HepG2 (cell line): ENCODE measurements at regions not wholly inside any gene's neighbourhood (a gene's known extent, or its start where the extent isn't known, plus 50 kb on each side); places are given as distances from the start of the nearest gene placed in this dataset.

ENCODE experiments used
- CHD2 ChIP-seq: IDR thresholded peaks from 2 replicates; pipeline ENCODE4 v1.6.1; 2011; ENCODE audit warnings: low read depth, low read length, improper control_type of control experiment
- ELK4 ChIP-seq: sonication (generic); formaldehyde crosslinking; IDR thresholded peaks from 2 replicates; pipeline ENCODE4 v1.9.0; 2021; ENCODE audit warnings: missing genetic modification reagents, borderline replicate concordance
- HHEX ChIP-seq: IDR thresholded peaks from 2 replicates; pipeline ENCODE4 v1.6.1; 2016; ENCODE audit warnings: control low read depth
- KDM2A ChIP-seq: sonication (generic); formaldehyde crosslinking; IDR thresholded peaks from 2 replicates; pipeline ENCODE4 v1.4.0; 2020; ENCODE audit warnings: low read depth, missing genetic modification reagents, borderline replicate concordance
- MED1 ChIP-seq: sonication (generic); formaldehyde crosslinking; IDR thresholded peaks from 2 replicates; pipeline ENCODE4 v1.4.0; 2020; ENCODE audit warnings: missing genetic modification reagents
- MIXL1 ChIP-seq: IDR thresholded peaks from 2 replicates; pipeline ENCODE4 v1.6.1; 2016
- MXD3 ChIP-seq: IDR thresholded peaks from 2 replicates; pipeline ENCODE4 v1.6.1; 2016; ENCODE audit warnings: mild to moderate bottlenecking, missing biosample characterization, missing genetic modification reagents
- PHB2 ChIP-seq: fragments of 450-650 bp; IDR thresholded peaks from 2 replicates; pipeline ENCODE4 v1.6.1; 2018; ENCODE audit not compliant: partially characterized antibody
- SPEN ChIP-seq: sonication (generic); formaldehyde crosslinking; IDR thresholded peaks from 2 replicates; pipeline ENCODE4 v1.5.1; 2020; ENCODE audit warnings: low read depth, mild to moderate bottlenecking, missing genetic modification reagents
- THRA ChIP-seq: sonication (generic); formaldehyde crosslinking; IDR thresholded peaks from 2 replicates; pipeline ENCODE4 v1.4.0; 2020; ENCODE audit warnings: missing genetic modification reagents, borderline replicate concordance
- TOPORS ChIP-seq: sonication (generic); formaldehyde crosslinking; IDR thresholded peaks from 2 replicates; pipeline ENCODE4 v1.8.0; 2023; ENCODE audit warnings: mild to moderate bottlenecking, missing genetic modification reagents
- TP53 ChIP-seq: sonication (generic); formaldehyde crosslinking; conservative IDR thresholded peaks from 2 replicates; pipeline ENCODE4 v1.4.0; 2020; ENCODE audit warnings: missing genetic modification reagents
- YEATS2 ChIP-seq: sonication (generic); formaldehyde crosslinking; IDR thresholded peaks from 2 replicates; pipeline ENCODE4 v1.4.0; 2020; ENCODE audit warnings: missing genetic modification reagents, borderline replicate concordance
- ZHX2 ChIP-seq, 2 experiments: sonication (generic) in 1 of 2; formaldehyde crosslinking in 1 of 2; IDR thresholded peaks; 2 replicates each; pipeline versions ENCODE4 v1.6.1 to v1.9.0; 2014 to 2022; ENCODE audit warnings: antibody characterized with exemption in 1 of 2, borderline replicate concordance in 1 of 2, inconsistent platforms in 1 of 2, low read depth in 1 of 2, missing genetic modification reagents in 1 of 2
- ZNF260 ChIP-seq: sonication (generic); formaldehyde crosslinking; IDR thresholded peaks from 2 replicates; pipeline ENCODE4 v1.4.0; 2020; ENCODE audit warnings: missing genetic modification reagents, low read depth, mild to moderate bottlenecking, borderline replicate concordance
- ZNF33B ChIP-seq: sonication (generic); formaldehyde crosslinking; IDR thresholded peaks from 2 replicates; pipeline ENCODE4 v1.5.1; 2020; ENCODE audit warnings: mild to moderate bottlenecking, missing genetic modification reagents
- ZNF550 ChIP-seq: sonication (generic); formaldehyde crosslinking; IDR thresholded peaks from 2 replicates; pipeline ENCODE4 v1.4.0; 2020; ENCODE audit warnings: mild to moderate bottlenecking, missing genetic modification reagents, borderline replicate concordance
- ZNF704 ChIP-seq: sonication (generic); formaldehyde crosslinking; IDR thresholded peaks from 2 replicates; pipeline ENCODE4 v1.8.1; 2023; ENCODE audit warnings: mild to moderate bottlenecking, inconsistent platforms, moderate library complexity, missing genetic modification reagents, borderline replicate concordance
- ZNF713 ChIP-seq: sonication (generic); formaldehyde crosslinking; IDR thresholded peaks from 2 replicates; pipeline ENCODE4 v1.4.0; 2020; ENCODE audit warnings: mild to moderate bottlenecking, missing genetic modification reagents

GRCh38 chr20:50306478-50307423 lies 116.1 kb downstream of the CEBPB start (continued):
- TF ChIP-seq THRA = no peak
- TF ChIP-seq HHEX = peak; percentile 52; the same call in 1 of the 2 replicates
- no peak for TF ChIP-seq KDM2A (CRISPR knock-in tag)
- no peak for TF ChIP-seq ZNF260 (CRISPR knock-in tag)
- no peak for TF ChIP-seq TOPORS (CRISPR knock-in tag)
- no peak for TF ChIP-seq ZNF704 (CRISPR knock-in tag)
- TF ChIP-seq ZNF550 (CRISPR knock-in tag) = peak; percentile 41; the same call in 1 of the 2 replicates
- peak; percentile 0; the same call in 1 of the 2 replicates for TF ChIP-seq MED1 (CRISPR knock-in tag)
- no peak for TF ChIP-seq ELK4 (CRISPR knock-in tag)
- no peak for TF ChIP-seq TP53 (CRISPR knock-in tag)
- TF ChIP-seq CHD2 = no peak
- TF ChIP-seq SPEN (CRISPR knock-in tag) = no peak; the same call in 1 of the 2 replicates
- TF ChIP-seq ZNF33B (CRISPR knock-in tag) = no peak
- TF ChIP-seq MXD3 (CRISPR knock-in tag) = no peak
- no peak; the same call in 1 of the 2 replicates for TF ChIP-seq ZNF713 (CRISPR knock-in tag)
- TF ChIP-seq ZHX2 (IDR thresholded peaks at IDR 0.05; ENCODE audit: low read depth) = no peak
- TF ChIP-seq ZHX2 (CRISPR knock-in tag; IDR thresholded peaks at IDR 0.05; ENCODE audit: borderline replicate concordance) = no peak
- no peak for TF ChIP-seq MIXL1
- no peak for TF ChIP-seq PHB2
- peak; percentile 50; the same call in 1 of the 2 replicates for TF ChIP-seq YEATS2 (CRISPR knock-in tag)
